ENCODE measurements at regions not wholly inside any gene's neighbourhood (a gene's known extent, or its start where the extent isn't known, plus 50 kb on each side); places are given as distances from the start of the nearest gene placed in this dataset.

DNA sequence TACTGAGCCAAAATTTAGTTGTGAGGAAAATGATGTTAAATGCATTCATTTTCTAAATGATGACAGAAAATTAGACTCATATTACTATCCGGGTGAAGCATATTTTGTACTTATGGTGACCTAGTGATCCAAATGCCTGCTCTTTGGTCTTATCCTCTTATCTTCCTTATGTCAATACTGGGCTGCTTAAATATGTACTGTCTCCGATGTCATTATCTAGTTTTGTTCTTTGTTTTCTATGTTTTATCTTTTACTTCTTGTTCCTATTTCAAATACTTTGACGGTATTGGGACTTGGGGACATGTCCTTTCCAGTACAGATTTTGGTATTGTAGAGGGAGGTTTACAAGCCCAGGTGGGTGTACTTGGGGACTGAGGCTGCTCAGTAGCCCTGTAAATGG is 124.6 kb upstream of the ESR1 start:
- Histone ChIP-seq H3K9me3 (ENCODE audit: control insufficient read depth, insufficient read depth, low read length) (peaks cover 3% of the 10 kb centered on the region; the same call in 1 of the 2 replicates), H3K27me3 (ENCODE audit: control insufficient read depth, insufficient read depth, low read length) (no peaks in the 10 kb centered on the region), H3K27ac (ENCODE audit: low read depth, low read length) (no peak overlapping the region), H3K4me3 (ENCODE audit: low read depth, low read length) (no peak overlapping the region)
- DNase-seq (ENCODE audit: low read depth, low spot score): no peak
- ChIA-PET POLR2A (no interaction called here), CTCF (no interaction called here)
- TF ChIP-seq, protein P1, sequence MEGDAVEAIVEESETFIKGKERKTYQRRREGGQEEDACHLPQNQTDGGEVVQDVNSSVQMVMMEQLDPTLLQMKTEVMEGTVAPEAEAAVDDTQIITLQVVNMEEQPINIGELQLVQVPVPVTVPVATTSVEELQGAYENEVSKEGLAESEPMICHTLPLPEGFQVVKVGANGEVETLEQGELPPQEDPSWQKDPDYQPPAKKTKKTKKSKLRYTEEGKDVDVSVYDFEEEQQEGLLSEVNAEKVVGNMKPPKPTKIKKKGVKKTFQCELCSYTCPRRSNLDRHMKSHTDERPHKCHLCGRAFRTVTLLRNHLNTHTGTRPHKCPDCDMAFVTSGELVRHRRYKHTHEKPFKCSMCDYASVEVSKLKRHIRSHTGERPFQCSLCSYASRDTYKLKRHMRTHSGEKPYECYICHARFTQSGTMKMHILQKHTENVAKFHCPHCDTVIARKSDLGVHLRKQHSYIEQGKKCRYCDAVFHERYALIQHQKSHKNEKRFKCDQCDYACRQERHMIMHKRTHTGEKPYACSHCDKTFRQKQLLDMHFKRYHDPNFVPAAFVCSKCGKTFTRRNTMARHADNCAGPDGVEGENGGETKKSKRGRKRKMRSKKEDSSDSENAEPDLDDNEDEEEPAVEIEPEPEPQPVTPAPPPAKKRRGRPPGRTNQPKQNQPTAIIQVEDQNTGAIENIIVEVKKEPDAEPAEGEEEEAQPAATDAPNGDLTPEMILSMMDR (IDR thresholded peaks at IDR 0.05; ENCODE audit: low read depth, low read length): no peak

DNA sequence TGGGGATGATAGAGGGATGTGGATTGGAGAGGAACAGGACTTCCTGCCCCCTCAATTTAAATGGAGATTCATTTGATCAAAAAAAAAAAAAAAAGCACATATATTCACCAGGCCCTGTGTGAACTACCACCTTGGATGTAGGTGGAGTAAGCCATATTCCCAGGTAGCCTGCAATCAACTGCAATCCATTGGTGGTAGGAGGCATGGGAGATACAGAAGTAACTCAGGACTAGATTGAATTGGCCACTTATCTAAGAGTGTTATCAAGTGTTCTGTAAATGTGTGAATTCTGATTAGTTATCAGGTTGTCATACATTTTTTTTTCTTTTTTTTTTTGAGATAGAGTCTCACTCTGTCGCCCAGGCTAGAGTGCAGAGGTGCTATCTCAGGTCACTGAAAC is 124.1 kb upstream of the ESR1 start:
- ChIA-PET POLR2A (no interaction called here), CTCF (interaction anchor here (0.7 kb wide), 1 partner anchor 1176 kb away, joined by 3 read pairs; no protein-coding TSS in a partner anchor)
- TF ChIP-seq, protein P1 (IDR thresholded peaks at IDR 0.05; ENCODE audit: low read depth, low read length): no peak
- no peak overlapping the region for H3K27ac ChIP-seq (ENCODE audit: low read depth, low read length)
- peaks cover 3% of the 10 kb centered on the region; the same call in 1 of the 2 replicates for H3K9me3 ChIP-seq (ENCODE audit: control insufficient read depth, insufficient read depth, low read length)
- DNase-seq (ENCODE audit: low read depth, low spot score): no peak
- H3K4me3 ChIP-seq (ENCODE audit: low read depth, low read length): no peak overlapping the region
- H3K27me3 ChIP-seq (ENCODE audit: control insufficient read depth, insufficient read depth, low read length): no peaks in the 10 kb centered on the region

DNA sequence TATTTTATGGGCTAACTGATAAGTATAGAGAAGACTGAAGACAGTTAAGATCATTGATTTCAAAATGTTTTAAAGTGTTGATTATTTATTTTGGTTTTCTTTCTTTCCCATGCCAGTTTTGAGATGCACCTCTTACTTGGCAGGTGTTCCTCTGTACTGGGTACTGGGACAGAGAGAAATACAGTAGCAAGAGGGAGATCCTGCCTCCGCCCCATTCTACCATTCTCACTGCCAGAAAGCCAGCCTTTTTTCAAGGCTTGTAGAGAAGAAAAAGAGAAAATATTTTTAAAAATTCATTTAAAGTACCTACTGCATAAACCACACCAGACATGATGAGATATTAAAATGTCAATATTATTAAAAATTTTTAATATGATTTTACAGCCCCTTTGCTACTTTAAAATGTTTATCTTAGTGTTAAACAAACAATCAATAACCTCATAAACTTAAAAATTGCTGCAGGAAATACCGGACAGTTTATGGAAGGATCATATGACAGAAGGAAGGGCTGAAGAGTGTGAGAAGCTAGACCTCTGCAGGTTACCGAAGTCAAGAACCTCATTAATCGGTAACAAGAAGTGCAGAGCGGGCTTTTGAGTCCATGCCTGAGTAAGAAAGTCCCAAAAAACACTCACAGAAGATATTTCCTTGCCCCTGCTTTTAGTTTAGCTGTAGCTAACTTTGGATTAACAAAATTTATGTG is 117.8 kb upstream of the ESR1 start:
- no peak for DNase-seq (ENCODE audit: low read depth, low spot score)
- ChIA-PET CTCF (interaction anchor here (0.5 to 1.4 kb wide), 3 partner anchors 76 to 648 kb away, joined by 3 to 5 read pairs (median 4); no protein-coding TSS in a partner anchor), POLR2A (no interaction called here)
- no peak overlapping the region for H3K27ac ChIP-seq (ENCODE audit: low read depth, low read length)
- H3K9me3 ChIP-seq (ENCODE audit: control insufficient read depth, insufficient read depth, low read length): no peaks in the 10 kb centered on the region; the same call in 1 of the 2 replicates
- TF ChIP-seq, protein P1 (IDR thresholded peaks at IDR 0.05; ENCODE audit: low read depth, low read length): no peak
- H3K4me3 ChIP-seq (ENCODE audit: low read depth, low read length): no peak overlapping the region
- H3K27me3 ChIP-seq (ENCODE audit: control insufficient read depth, insufficient read depth, low read length): no peaks in the 10 kb centered on the region

DNA sequence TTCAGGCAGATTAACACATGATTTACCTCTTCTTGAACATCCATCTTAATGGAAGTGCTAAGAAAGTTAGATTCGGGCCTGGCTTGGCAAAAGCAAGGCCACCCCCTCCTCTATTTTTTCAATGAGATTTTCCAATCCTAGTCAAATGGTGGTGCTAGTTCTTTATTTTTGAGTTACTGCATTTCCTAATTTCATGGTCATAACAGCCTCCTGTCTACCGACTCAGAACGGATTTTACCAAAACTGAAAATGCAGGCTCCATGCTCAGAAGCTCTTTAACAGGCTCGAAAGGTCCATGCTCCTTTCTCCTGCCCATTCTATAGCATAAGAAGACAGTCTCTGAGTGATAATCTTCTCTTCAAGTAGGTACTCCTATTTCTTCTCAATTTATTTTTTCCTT is 117.2 kb upstream of the ESR1 start:
- Histone ChIP-seq H3K9me3 (ENCODE audit: control insufficient read depth, insufficient read depth, low read length) (no peaks in the 10 kb centered on the region; the same call in 1 of the 2 replicates), H3K4me3 (ENCODE audit: low read depth, low read length) (no peak overlapping the region), H3K27ac (ENCODE audit: low read depth, low read length) (no peak overlapping the region), H3K27me3 (ENCODE audit: control insufficient read depth, insufficient read depth, low read length) (no peaks in the 10 kb centered on the region)
- no peak for DNase-seq (ENCODE audit: low read depth, low spot score)
- TF ChIP-seq, protein P1 (IDR thresholded peaks at IDR 0.05; ENCODE audit: low read depth, low read length): no peak
- ChIA-PET CTCF (interaction anchor here (0.8 to 1.4 kb wide), 5 partner anchors 14 to 648 kb away, joined by 3 to 4 read pairs (median 3); no protein-coding TSS in a partner anchor), POLR2A (no interaction called here)

DNA sequence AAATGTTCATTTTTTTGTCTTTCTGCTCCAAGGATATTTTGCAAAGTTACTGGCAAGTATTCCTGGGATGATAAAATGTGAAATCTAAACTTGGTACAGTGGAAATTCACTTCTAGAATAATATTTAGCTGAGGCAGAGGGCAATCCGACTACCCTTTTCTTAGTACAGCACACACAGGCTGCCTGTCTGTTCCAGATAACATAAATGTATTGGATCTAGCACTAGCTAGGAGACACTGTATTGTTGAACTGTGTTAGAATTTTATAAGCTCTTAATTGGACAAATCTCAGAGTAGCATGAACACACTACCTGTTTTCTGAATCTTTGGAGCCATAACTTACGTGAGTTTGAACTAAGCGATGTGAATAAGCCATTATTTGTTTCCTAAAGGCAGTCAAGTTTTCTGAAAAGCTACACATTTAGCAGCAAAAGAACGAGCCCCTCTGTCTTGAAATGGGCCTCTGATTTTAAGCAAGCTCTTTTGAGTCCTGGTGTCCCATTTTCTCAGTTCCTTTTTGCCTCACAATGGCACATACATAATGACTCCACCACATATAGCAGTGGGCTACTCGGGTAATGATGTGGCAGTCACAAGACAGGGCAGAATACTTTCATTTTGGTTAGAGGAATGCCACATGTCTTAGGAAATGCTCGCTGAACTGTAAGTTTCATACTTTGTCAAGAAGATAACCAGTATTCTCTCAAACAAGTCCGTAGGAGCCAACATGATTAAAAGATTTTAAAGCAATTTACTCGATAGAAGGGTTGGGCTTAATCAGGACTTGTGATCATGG is 116.5 kb upstream of the ESR1 start:
- CTCF ChIA-PET: interaction anchor here (0.8 to 1.4 kb wide), 5 partner anchors 14 to 434 kb away, joined by 3 to 4 read pairs (median 3); no protein-coding TSS in a partner anchor
- Histone ChIP-seq H3K27me3 (ENCODE audit: control insufficient read depth, insufficient read depth, low read length) (no peaks in the 10 kb centered on the region), H3K9me3 (ENCODE audit: control insufficient read depth, insufficient read depth, low read length) (no peaks in the 10 kb centered on the region; the same call in 1 of the 2 replicates), H3K4me3 (ENCODE audit: low read depth, low read length) (no peak overlapping the region), H3K27ac (ENCODE audit: low read depth, low read length) (no peak overlapping the region)
- POLR2A ChIA-PET: no interaction called here
- no peak for DNase-seq (ENCODE audit: low read depth, low spot score)
- TF ChIP-seq, protein P1 (IDR thresholded peaks at IDR 0.05; ENCODE audit: low read depth, low read length): no peak

All from AG04450 (cell line).